Caco-2 (cell line): ENCODE measurements at regions not wholly inside any gene's neighbourhood (a gene's known extent, or its start where the extent isn't known, plus 50 kb on each side); places are given as distances from the start of the nearest gene placed in this dataset.

ENCODE experiments used
- BruUV-seq: library from RNA; stranded (reverse); fragments of 400-500 nt; replicated peaks from 2 replicates; lab custom pipeline; 2021; lab: Mats Ljungman, UMichigan
- CTCF ChIA-PET: fragments of 300-600 bp; sonication (Branson Sonifier 250); formaldehyde crosslinking; loops from one replicate; lab custom pipeline; 2022; ENCODE audit warnings: antibody characterized with exemption; lab: Charles Lee
- POLR2A ChIA-PET: fragments of 300-600 bp; sonication (Branson Sonifier 250); formaldehyde crosslinking; loops from one replicate; lab custom pipeline; 2022; ENCODE audit warnings: antibody characterized with exemption; lab: Charles Lee
- DNase-seq, 2 experiments: peaks; one replicate each; pipeline versions ENCODE4 v3.0.0 to v3.0.0-alpha.2; 2020 to 2022
- H3K27me3 ChIP-seq: replicated peaks from 2 replicates; pipeline ENCODE4 v1.6.0; 2011; ENCODE audit warnings: low read length; ENCODE audit not compliant: control insufficient read depth, insufficient read depth
- H3K36me3 ChIP-seq: 2 replicates; pipeline ENCODE4 v1.5.1; 2011; ENCODE audit warnings: low read length; ENCODE audit not compliant: control insufficient read depth, insufficient read depth
- H3K4me1 ChIP-seq: fragments of 250-450 bp; sonication (Bioruptor Pico); 2 replicates; pipeline ENCODE4 v1.5.1; 2020; ENCODE audit warnings: mild to moderate bottlenecking
- H3K4me3 ChIP-seq: 2 replicates; pipeline ENCODE4 v1.5.1; 2011; ENCODE audit warnings: low read depth, mild to moderate bottlenecking, control low read depth, low read length
- H3K9me3 ChIP-seq: fragments of 250-450 bp; sonication (Bioruptor Pico); 2 replicates; pipeline ENCODE4 v1.5.1; 2020; ENCODE audit warnings: mild to moderate bottlenecking, moderate library complexity
- H3K27ac Mint-ChIP-seq: one replicate; pipeline ENCODE4 v1.8.0; 2022; ENCODE audit warnings: mixed read lengths; ENCODE audit not compliant: unreplicated experiment
- H3K27me3 Mint-ChIP-seq: one replicate; pipeline ENCODE4 v1.8.0; 2022; ENCODE audit warnings: mixed read lengths; ENCODE audit not compliant: insufficient read depth, unreplicated experiment
- H3K36me3 Mint-ChIP-seq: one replicate; pipeline ENCODE4 v1.8.0; 2022; ENCODE audit warnings: mild to moderate bottlenecking, mixed read lengths; ENCODE audit not compliant: insufficient read depth, unreplicated experiment
- H3K4me1 Mint-ChIP-seq: one replicate; pipeline ENCODE4 v1.8.0; 2022; ENCODE audit warnings: low read depth, mixed read lengths; ENCODE audit not compliant: unreplicated experiment
- H3K4me3 Mint-ChIP-seq: one replicate; pipeline ENCODE4 v1.8.0; 2022; ENCODE audit warnings: mild to moderate bottlenecking, moderate library complexity, mixed read lengths; ENCODE audit not compliant: unreplicated experiment
- H3K9me3 Mint-ChIP-seq: one replicate; pipeline ENCODE4 v1.8.0; 2022; ENCODE audit warnings: mixed read lengths; ENCODE audit not compliant: unreplicated experiment
- CTCF ChIP-seq, 2 experiments: fragments of 200-600 bp in 1 of 2; IDR thresholded peaks; 1 replicate in 1 of 2; 2 replicates in 1 of 2; pipeline versions ENCODE4 v1.5.1 to v1.8.0; 2011 to 2022; ENCODE audit warnings: antibody characterized with exemption in 1 of 2, control low read depth in 1 of 2, inconsistent platforms in 1 of 2, low read depth in 1 of 2, low read length in 1 of 2, mild to moderate bottlenecking in 1 of 2, moderate library complexity in 1 of 2; ENCODE audit not compliant: insufficient read depth in 1 of 2, severe bottlenecking in 1 of 2, unreplicated experiment in 1 of 2
- intact Hi-C: fragments of 100-400 bp; cut with micrococcal nuclease; formaldehyde crosslinking; loops from one replicate; pipeline ENCODE4 v1.10.0; 2022; ENCODE audit not compliant: unreplicated experiment

GRCh38 chr4:138887741-138888140 lies 127.8 kb upstream of the NOCT start:
- Mint-ChIP-seq H3K4me1 (no peaks in the 10 kb centered on the region), H3K27me3 (no peaks in the 10 kb centered on the region), H3K27ac (peak overlapping the region; percentile 42), H3K4me3 (no peak overlapping the region), H3K9me3 (peaks cover 9% of the 10 kb centered on the region), H3K36me3 (no peaks in the 10 kb centered on the region)
- intact Hi-C loops = no loop called here
- TF ChIP-seq CTCF (IDR thresholded peaks at IDR 0.05; ENCODE audit: insufficient read depth in 1 of 2, low read depth in 1 of 2, low read length in 1 of 2, severe bottlenecking in 1 of 2, unreplicated experiment in 1 of 2) = no peak
- no TSS peak for BruUV-seq
- no peak for DNase-seq
- Histone ChIP-seq H3K4me3 (no peak overlapping the region), H3K4me1 (peaks cover 6% of the 10 kb centered on the region; the same call in 1 of the 2 replicates), H3K36me3 (no peaks in the 10 kb centered on the region), H3K9me3 (no peaks in the 10 kb centered on the region), H3K27me3 (no peaks in the 10 kb centered on the region)
- CTCF ChIA-PET = interaction anchor here (1.6 kb wide), 1 partner anchor 50 kb away, joined by 4 read pairs; no protein-coding TSS in a partner anchor
- POLR2A ChIA-PET = no interaction called here

- Mint-ChIP-seq H3K4me3 (no peak overlapping the region), H3K27me3 (no peaks in the 10 kb centered on the region), H3K9me3 (peaks cover 9% of the 10 kb centered on the region), H3K36me3 (no peaks in the 10 kb centered on the region), H3K27ac (peak overlapping the region; percentile 42), H3K4me1 (no peaks in the 10 kb centered on the region)
- Histone ChIP-seq H3K9me3 (no peaks in the 10 kb centered on the region), H3K27me3 (no peaks in the 10 kb centered on the region), H3K4me3 (no peak overlapping the region), H3K4me1 (peaks cover 6% of the 10 kb centered on the region; the same call in 1 of the 2 replicates), H3K36me3 (no peaks in the 10 kb centered on the region)
- POLR2A ChIA-PET = no interaction called here
- CTCF ChIA-PET = interaction anchor here (1.6 kb wide), 1 partner anchor 51 kb away, joined by 4 read pairs; no protein-coding TSS in a partner anchor
- peak in 1 of 2 experiments; percentile 46 for DNase-seq
- intact Hi-C loops = no loop called here
- no peak for TF ChIP-seq CTCF (IDR thresholded peaks at IDR 0.05; ENCODE audit: insufficient read depth in 1 of 2, low read depth in 1 of 2, low read length in 1 of 2, severe bottlenecking in 1 of 2, unreplicated experiment in 1 of 2)
- no TSS peak for BruUV-seq
Measured at GRCh38 chr4:138887341-138887740, 128.2 kb upstream of the NOCT start.

- Mint-ChIP-seq H3K4me3 (no peak overlapping the region), H3K4me1 (peaks cover 13% of the 10 kb centered on the region), H3K9me3 (peaks cover 9% of the 10 kb centered on the region), H3K27ac (no peak overlapping the region), H3K36me3 (no peaks in the 10 kb centered on the region), H3K27me3 (no peaks in the 10 kb centered on the region)
- no TSS peak for BruUV-seq
- Histone ChIP-seq H3K4me1 (peaks cover 14% of the 10 kb centered on the region; the same call in 1 of the 2 replicates), H3K4me3 (no peak overlapping the region), H3K27me3 (no peaks in the 10 kb centered on the region), H3K36me3 (no peaks in the 10 kb centered on the region), H3K9me3 (no peaks in the 10 kb centered on the region)
- ChIA-PET CTCF (no interaction called here), POLR2A (no interaction called here)
- TF ChIP-seq CTCF (IDR thresholded peaks at IDR 0.05; ENCODE audit: insufficient read depth in 1 of 2, low read depth in 1 of 2, low read length in 1 of 2, severe bottlenecking in 1 of 2, unreplicated experiment in 1 of 2) = no peak
- intact Hi-C loops = loop anchor here (10.0 kb wide), 1 partner anchor 785 kb away; no protein-coding TSS in a partner anchor
- DNase-seq = no peak
Measured at GRCh38 chr4:138879757-138880156, 135.8 kb upstream of the NOCT start.
